NCI-H187 treated with DMSO at 0.1 percent for 48 hours (cell line): ENCODE measurements at regions not wholly inside any gene's neighbourhood (a gene's known extent, or its start where the extent isn't known, plus 50 kb on each side); places are given as distances from the start of the nearest gene placed in this dataset.
"Not testable (repeated sequence)": the region's sequence is repeated elsewhere in the genome, so short reads cannot be mapped to it uniquely, and the experiment has no call there.

Source experiments
- DNase-seq: peaks from one replicate; lab custom pipeline; 2025; lab: John Stamatoyannopoulos, UW

GRCh38 chrX:74065831-74066390 is 213.4 kb upstream of the XIST start:
- DNase-seq = no peak

GRCh38 chrX:74063426-74064155 is 211.1 kb upstream of the XIST start:
- DNase-seq = no peak

- no peak for DNase-seq
These were observed 209.4 kb upstream of the XIST start for GRCh38 chrX:74061879-74062278.

- DNase-seq = no peak
These were observed 196.6 kb upstream of the XIST start for GRCh38 chrX:74049126-74049525.

- not testable (repeated sequence) for DNase-seq
These were observed 181.6 kb upstream of the XIST start for GRCh38 chrX:74034066-74034465.

- not testable (repeated sequence) for DNase-seq
These were observed 179.0 kb upstream of the XIST start for GRCh38 chrX:74031527-74031926.

- DNase-seq = not testable (repeated sequence)
These were observed 178.3 kb upstream of the XIST start for GRCh38 chrX:74030766-74031165.

- not testable (repeated sequence) for DNase-seq
These were observed 172.6 kb upstream of the XIST start for GRCh38 chrX:74025145-74025544.

- no peak for DNase-seq
These were observed 170.7 kb upstream of the XIST start for GRCh38 chrX:74023203-74023602.

GRCh38 chrX:74018253-74018652 is 165.7 kb upstream of the XIST start:
- no peak for DNase-seq

- no peak for DNase-seq
These were observed 163.0 kb upstream of the XIST start for GRCh38 chrX:74015379-74016019.

- no peak for DNase-seq
These were observed 156.5 kb upstream of the XIST start for GRCh38 chrX:74009041-74009440.

- DNase-seq = no peak
These were observed 139.5 kb upstream of the XIST start for GRCh38 chrX:73992019-73992418.

GRCh38 chrX:73987166-73987565 is 134.7 kb upstream of the XIST start:
- no peak for DNase-seq

- no peak for DNase-seq
These were observed 127.1 kb upstream of the XIST start for GRCh38 chrX:73979551-73980131.

GRCh38 chrX:73977542-73978169 is 125.1 kb upstream of the XIST start:
- DNase-seq = no peak

- not testable (repeated sequence) for DNase-seq
These were observed 114.9 kb upstream of the XIST start for GRCh38 chrX:73967461-73967860.

GRCh38 chrX:73965833-73966232 is 113.3 kb upstream of the XIST start:
- no peak for DNase-seq

GRCh38 chrX:73964579-73964978 is 112.1 kb upstream of the XIST start:
- DNase-seq = no peak

- DNase-seq = no peak
These were observed 111.2 kb upstream of the XIST start for GRCh38 chrX:73963682-73964081.

GRCh38 chrX:73962948-73963347 is 110.4 kb upstream of the XIST start:
- no peak for DNase-seq

GRCh38 chrX:73961867-73962266 is 109.4 kb upstream of the XIST start:
- DNase-seq = not testable (repeated sequence)

GRCh38 chrX:73944563-73944908 is 92.0 kb upstream of the XIST start:
- no peak for DNase-seq
